ENCODE measurements at regions not wholly inside any gene's neighbourhood (a gene's known extent, or its start where the extent isn't known, plus 50 kb on each side); places are given as distances from the start of the nearest gene placed in this dataset.

- dilution Hi-C loops (cut with MboI; ENCODE audit: extremely low pct_ligation_motif_present, low sequenced_read_pairs): no loop called here
- intact Hi-C loops (cut with micrococcal nuclease): no loop called here
- DNase-seq (ENCODE audit: low read depth, low spot score): no peak
Observed at GRCh38 chr14:42143114-42143513, 536.4 kb downstream of the LRFN5 start.

More at GRCh38 chr14:42143114-42143513, 536.4 kb downstream of the LRFN5 start:
- Histone ChIP-seq H3K79me2 (ENCODE audit: control insufficient read depth, insufficient read depth, low read length) (no peaks in the 10 kb centered on the region), H3K9me1 (replicated peaks; ENCODE audit: control insufficient read depth, extremely low read depth, insufficient read depth, low read length) (no peaks in the 10 kb centered on the region), H3K4me1 (ENCODE audit: control insufficient read depth, extremely low read depth, insufficient read depth, low read length) (no peaks in the 10 kb centered on the region), H3K9me3 (replicated peaks; ENCODE audit: control insufficient read depth, insufficient read depth, low read length) (no peaks in the 10 kb centered on the region), H4K20me1 (replicated peaks; ENCODE audit: control insufficient read depth, extremely low read depth, insufficient read depth, low read length) (no peaks in the 10 kb centered on the region), H3K9ac (replicated peaks; ENCODE audit: extremely low read depth, insufficient read depth, low read length) (no peak overlapping the region), H3K4me2 (ENCODE audit: insufficient read depth, low read length) (no peak overlapping the region), H3K27me3 (ENCODE audit: control insufficient read depth in 2 of 2, insufficient read depth in 2 of 2, low read length in 2 of 2) (no peaks in the 10 kb centered on the region), H2AFZ (ENCODE audit: low read depth, low read length) (no peak overlapping the region), H3K27ac (ENCODE audit: insufficient read depth, low read depth, low read length) (no peak overlapping the region), H3K4me3 (replicated peaks in 1 of 3; ENCODE audit: insufficient read depth in 1 of 3, low read depth in 1 of 3, low read length in 3 of 3) (no peak overlapping the region), H3K36me3 (ENCODE audit: control insufficient read depth in 2 of 2, extremely low read depth in 1 of 2, insufficient read depth in 2 of 2, low read length in 2 of 2) (no peaks in the 10 kb centered on the region)
- POLR2A ChIA-PET: no interaction called here
- no TSS peak for BruUV-seq (replicated peaks)
- no peak for FAIRE-seq
- TF ChIP-seq JUN (IDR thresholded peaks at IDR 0.05; ENCODE audit: borderline replicate concordance, insufficient read depth, insufficient read length, low read depth) (no peak), MYC (IDR thresholded peaks at IDR 0.05; ENCODE audit: low read depth, low read length) (no peak), GATA2 (IDR thresholded peaks at IDR 0.05; ENCODE audit: insufficient read depth, insufficient read length, low read depth, low read length) (no peak), CTCF (IDR thresholded peaks at IDR 0.05; ENCODE audit: extremely low read depth in 1 of 2, insufficient read depth in 1 of 2, low read depth in 1 of 2, low read length in 2 of 2) (no peak), POLR2A (IDR thresholded peaks at IDR 0.05; ENCODE audit: low read depth, low read length) (no peak), FOS (IDR thresholded peaks at IDR 0.05; ENCODE audit: borderline replicate concordance, insufficient read depth, low read length) (no peak), POLR2AphosphoS5 (IDR thresholded peaks at IDR 0.05; ENCODE audit: insufficient read depth, low read depth, low read length) (no peak), EZH2 (IDR thresholded peaks at IDR 0.05; ENCODE audit: borderline replicate concordance, low read depth, low read length, severe bottlenecking) (no peak)
- TF ChIP-seq, protein P1, sequence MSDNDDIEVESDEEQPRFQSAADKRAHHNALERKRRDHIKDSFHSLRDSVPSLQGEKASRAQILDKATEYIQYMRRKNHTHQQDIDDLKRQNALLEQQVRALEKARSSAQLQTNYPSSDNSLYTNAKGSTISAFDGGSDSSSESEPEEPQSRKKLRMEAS (IDR thresholded peaks at IDR 0.05; ENCODE audit: insufficient read depth, insufficient read length): no peak
- CTCF ChIA-PET: no interaction called here

All from endothelial cell of umbilical vein (primary cell).